Neutrophil (primary cell): ENCODE measurements at regions not wholly inside any gene's neighbourhood (a gene's known extent, or its start where the extent isn't known, plus 50 kb on each side); places are given as distances from the start of the nearest gene placed in this dataset.

Source experiments
- H3K27ac ChIP-seq: fragments of 200-600 bp; sonication (generic); 2 replicates; pipeline ENCODE4 v1.5.1; 2016; ENCODE audit warnings: mild to moderate bottlenecking, moderate library complexity
- H3K27me3 ChIP-seq: fragments of 200-600 bp; sonication (generic); 2 replicates; pipeline ENCODE4 v1.6.0; 2016; ENCODE audit warnings: mild to moderate bottlenecking
- H3K36me3 ChIP-seq: fragments of 200-600 bp; sonication (generic); 2 replicates; pipeline ENCODE4 v1.5.1; 2017
- H3K4me1 ChIP-seq, 2 experiments: fragments of 200-600 bp in 1 of 2; sonication (generic) in 1 of 2; 1 replicate in 1 of 2; 2 replicates in 1 of 2; pipeline versions ENCODE4 v1.5.1 to v1.6.1; 2013 to 2016; ENCODE audit warnings: low read depth in 1 of 2, low read length in 1 of 2, mild to moderate bottlenecking in 1 of 2, moderate library complexity in 1 of 2; ENCODE audit not compliant: control insufficient read depth in 1 of 2, insufficient read depth in 1 of 2
- H3K4me3 ChIP-seq, 2 experiments: fragments of 200-600 bp in 1 of 2; sonication (generic) in 1 of 2; 1 replicate in 1 of 2; 2 replicates in 1 of 2; pipeline ENCODE4 v1.5.1; 2013 to 2016; ENCODE audit warnings: low read depth in 1 of 2, low read length in 1 of 2, mild to moderate bottlenecking in 1 of 2, moderate library complexity in 1 of 2
- H3K9me3 ChIP-seq: fragments of 200-600 bp; sonication (generic); 2 replicates; pipeline ENCODE4 v1.5.1; 2016
- TF ChIP-seq, protein P1 (sequence below): fragments of 200-600 bp; sonication (generic); IDR thresholded peaks from 2 replicates; pipeline ENCODE4 v1.5.1; 2016; ENCODE audit warnings: antibody characterized with exemption

DNA sequence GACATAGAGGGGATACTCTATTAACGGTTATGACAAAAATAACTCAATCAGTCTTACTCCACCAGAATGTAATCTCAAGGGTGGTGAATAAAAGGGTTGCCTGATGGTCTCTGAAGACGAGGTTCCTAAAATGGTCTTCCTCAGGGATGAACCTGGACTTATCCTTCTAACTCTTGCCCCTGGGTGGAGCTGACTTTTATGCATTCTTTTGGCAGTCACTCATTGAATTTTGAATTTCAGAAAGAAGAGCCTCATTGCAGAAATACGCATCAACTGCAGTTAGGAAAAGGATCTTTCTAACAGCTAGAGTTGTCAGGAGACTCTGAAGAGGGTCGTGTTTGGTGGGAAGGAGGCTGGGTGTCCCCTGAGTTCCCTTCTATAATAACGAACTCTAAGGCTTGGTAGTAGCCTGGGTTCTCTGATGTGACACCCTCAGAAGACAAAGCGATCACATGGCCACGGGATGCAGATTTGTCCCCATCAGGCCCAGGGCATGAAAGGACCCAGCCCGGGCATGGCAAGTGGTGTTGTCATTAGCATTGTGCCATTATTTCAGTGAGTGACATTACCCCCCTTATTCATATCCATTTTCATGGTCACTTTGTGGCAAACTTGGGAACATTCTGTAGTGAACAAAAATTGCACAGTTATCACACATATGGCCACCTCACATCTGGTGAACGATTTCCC is 58.6 kb upstream of the JCAD start:
- H3K36me3 ChIP-seq = no peaks in the 10 kb centered on the region
- no peak overlapping the region for H3K4me3 ChIP-seq
- no peaks in the 10 kb centered on the region for H3K4me1 ChIP-seq
- H3K27ac ChIP-seq = no peak overlapping the region
- TF ChIP-seq, protein P1, sequence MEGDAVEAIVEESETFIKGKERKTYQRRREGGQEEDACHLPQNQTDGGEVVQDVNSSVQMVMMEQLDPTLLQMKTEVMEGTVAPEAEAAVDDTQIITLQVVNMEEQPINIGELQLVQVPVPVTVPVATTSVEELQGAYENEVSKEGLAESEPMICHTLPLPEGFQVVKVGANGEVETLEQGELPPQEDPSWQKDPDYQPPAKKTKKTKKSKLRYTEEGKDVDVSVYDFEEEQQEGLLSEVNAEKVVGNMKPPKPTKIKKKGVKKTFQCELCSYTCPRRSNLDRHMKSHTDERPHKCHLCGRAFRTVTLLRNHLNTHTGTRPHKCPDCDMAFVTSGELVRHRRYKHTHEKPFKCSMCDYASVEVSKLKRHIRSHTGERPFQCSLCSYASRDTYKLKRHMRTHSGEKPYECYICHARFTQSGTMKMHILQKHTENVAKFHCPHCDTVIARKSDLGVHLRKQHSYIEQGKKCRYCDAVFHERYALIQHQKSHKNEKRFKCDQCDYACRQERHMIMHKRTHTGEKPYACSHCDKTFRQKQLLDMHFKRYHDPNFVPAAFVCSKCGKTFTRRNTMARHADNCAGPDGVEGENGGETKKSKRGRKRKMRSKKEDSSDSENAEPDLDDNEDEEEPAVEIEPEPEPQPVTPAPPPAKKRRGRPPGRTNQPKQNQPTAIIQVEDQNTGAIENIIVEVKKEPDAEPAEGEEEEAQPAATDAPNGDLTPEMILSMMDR = no peak
- peaks cover 31% of the 10 kb centered on the region for H3K27me3 ChIP-seq
- no peaks in the 10 kb centered on the region for H3K9me3 ChIP-seq

DNA sequence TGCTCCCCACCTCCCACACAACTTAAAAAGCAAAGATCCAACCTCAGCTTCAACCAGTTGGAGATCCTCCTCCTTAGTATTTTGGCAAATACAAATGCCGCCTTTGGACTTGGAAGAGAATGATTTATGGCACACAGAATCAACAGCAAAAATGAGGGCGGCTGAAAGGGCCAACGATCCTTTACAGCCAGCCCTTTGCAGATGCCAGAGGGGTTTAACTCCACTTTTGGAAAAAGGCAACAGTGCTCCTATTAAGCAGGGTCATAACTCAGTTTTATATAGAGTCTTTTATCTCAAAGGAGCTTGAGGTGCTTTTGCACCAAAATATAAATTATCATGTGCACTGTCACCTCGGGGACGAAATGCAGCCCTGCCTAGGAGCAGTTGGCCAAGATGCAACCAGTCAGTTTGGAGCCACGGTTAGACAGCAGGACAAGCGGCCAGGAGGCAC is 56.7 kb upstream of the JCAD start:
- TF ChIP-seq, protein P1 = no peak
- H3K36me3 ChIP-seq = no peaks in the 10 kb centered on the region

GRCh38 chr10:30115626-30115940 is 56.2 kb upstream of the JCAD start:
- Histone ChIP-seq H3K9me3 (no peaks in the 10 kb centered on the region), H3K36me3 (no peaks in the 10 kb centered on the region), H3K4me1 (no peaks in the 10 kb centered on the region), H3K27me3 (peaks cover 31% of the 10 kb centered on the region), H3K4me3 (no peak overlapping the region), H3K27ac (no peak overlapping the region)
- TF ChIP-seq, protein P1 = no peak

More for the DNA sequence above, 56.7 kb upstream of the JCAD start:
- Histone ChIP-seq H3K27me3 (peaks cover 31% of the 10 kb centered on the region), H3K27ac (no peak overlapping the region), H3K4me3 (no peak overlapping the region), H3K4me1 (no peaks in the 10 kb centered on the region), H3K9me3 (no peaks in the 10 kb centered on the region)

GRCh38 chr10:30114881-30115625 is 55.7 kb upstream of the JCAD start:
- no peaks in the 10 kb centered on the region for H3K36me3 ChIP-seq
- no peaks in the 10 kb centered on the region for H3K9me3 ChIP-seq
- H3K4me1 ChIP-seq = no peaks in the 10 kb centered on the region
- no peak overlapping the region for H3K27ac ChIP-seq
- H3K4me3 ChIP-seq = no peak overlapping the region
- TF ChIP-seq, protein P1 = no peak
- peaks cover 31% of the 10 kb centered on the region for H3K27me3 ChIP-seq

- no peaks in the 10 kb centered on the region for H3K9me3 ChIP-seq
- H3K4me3 ChIP-seq = no peak overlapping the region
- H3K4me1 ChIP-seq = no peaks in the 10 kb centered on the region
- no peaks in the 10 kb centered on the region for H3K36me3 ChIP-seq
- H3K27me3 ChIP-seq = peaks cover 31% of the 10 kb centered on the region
- H3K27ac ChIP-seq = no peak overlapping the region
- TF ChIP-seq, protein P1 = no peak
These were observed 55.0 kb upstream of the JCAD start for GRCh38 chr10:30114401-30114800.
